Kidney epithelial cell (primary cell): ENCODE measurements at regions not wholly inside any gene's neighbourhood (a gene's known extent, or its start where the extent isn't known, plus 50 kb on each side); places are given as distances from the start of the nearest gene placed in this dataset.

Source experiments
- DNase-seq: peaks from one replicate; pipeline ENCODE4 v3.0.0-alpha.2; 2010; ENCODE audit warnings: low read depth
- H3K27me3 ChIP-seq: 2 replicates; pipeline ENCODE4 v1.6.0; 2011; ENCODE audit warnings: low read length; ENCODE audit not compliant: control insufficient read depth, insufficient read depth
- H3K36me3 ChIP-seq: 2 replicates; pipeline ENCODE4 v1.5.1; 2011; ENCODE audit warnings: low read length; ENCODE audit not compliant: control insufficient read depth, insufficient read depth
- H3K4me3 ChIP-seq: 2 replicates; pipeline ENCODE4 v1.5.1; 2011; ENCODE audit warnings: low read depth, mild to moderate bottlenecking, control low read depth, low read length
- TF ChIP-seq, protein P1 (sequence below): IDR thresholded peaks from 2 replicates; pipeline ENCODE4 v1.5.1; 2011; ENCODE audit warnings: mild to moderate bottlenecking, moderate library complexity, low read length, control low read depth, inconsistent platforms; ENCODE audit not compliant: insufficient read depth, poor library complexity, severe bottlenecking

DNA sequence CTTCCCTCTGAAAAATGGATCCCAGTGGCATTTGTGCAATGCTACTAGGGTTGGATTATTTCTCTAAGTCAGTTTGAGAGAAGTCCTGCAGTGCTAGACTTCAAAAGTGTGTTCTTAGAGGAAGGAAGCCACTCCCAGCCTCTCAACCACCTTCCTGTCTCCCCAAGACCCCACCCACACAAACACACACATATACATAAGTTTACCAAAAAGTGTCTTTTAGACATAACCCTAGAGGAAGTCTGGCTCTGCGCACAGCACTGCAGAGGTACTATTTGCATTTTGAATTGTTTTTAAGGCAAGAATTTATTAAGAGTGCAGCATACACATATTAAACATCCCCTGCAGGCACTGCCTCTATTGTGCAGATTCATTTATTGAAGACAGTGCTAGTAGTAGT lies 127.3 kb downstream of the HHIPL2 start:
- DNase-seq, result no peak
- H3K4me3 ChIP-seq, result no peak overlapping the region

DNA sequence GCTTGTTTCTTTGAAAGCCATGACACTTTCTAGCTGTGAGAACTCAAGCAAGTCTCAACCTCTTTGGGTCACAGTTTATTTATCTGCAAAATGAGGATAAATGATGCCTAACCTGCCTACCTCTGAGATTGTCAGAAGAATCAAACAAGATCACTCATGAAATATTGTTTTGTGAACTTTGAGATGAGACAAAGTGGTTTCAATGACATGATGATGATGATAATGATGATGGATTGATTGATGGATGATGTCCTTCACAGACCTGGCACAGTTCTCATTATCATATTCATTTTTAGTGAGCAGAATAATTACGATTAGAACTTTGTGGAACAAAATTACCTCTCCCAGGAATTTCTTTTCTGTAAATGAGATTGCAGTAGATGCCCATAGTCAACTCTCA lies 129.2 kb downstream of the HHIPL2 start:
- Histone ChIP-seq H3K4me3 (no peak overlapping the region), H3K36me3 (no peaks in the 10 kb centered on the region), H3K27me3 (no peaks in the 10 kb centered on the region)
- TF ChIP-seq, protein P1, sequence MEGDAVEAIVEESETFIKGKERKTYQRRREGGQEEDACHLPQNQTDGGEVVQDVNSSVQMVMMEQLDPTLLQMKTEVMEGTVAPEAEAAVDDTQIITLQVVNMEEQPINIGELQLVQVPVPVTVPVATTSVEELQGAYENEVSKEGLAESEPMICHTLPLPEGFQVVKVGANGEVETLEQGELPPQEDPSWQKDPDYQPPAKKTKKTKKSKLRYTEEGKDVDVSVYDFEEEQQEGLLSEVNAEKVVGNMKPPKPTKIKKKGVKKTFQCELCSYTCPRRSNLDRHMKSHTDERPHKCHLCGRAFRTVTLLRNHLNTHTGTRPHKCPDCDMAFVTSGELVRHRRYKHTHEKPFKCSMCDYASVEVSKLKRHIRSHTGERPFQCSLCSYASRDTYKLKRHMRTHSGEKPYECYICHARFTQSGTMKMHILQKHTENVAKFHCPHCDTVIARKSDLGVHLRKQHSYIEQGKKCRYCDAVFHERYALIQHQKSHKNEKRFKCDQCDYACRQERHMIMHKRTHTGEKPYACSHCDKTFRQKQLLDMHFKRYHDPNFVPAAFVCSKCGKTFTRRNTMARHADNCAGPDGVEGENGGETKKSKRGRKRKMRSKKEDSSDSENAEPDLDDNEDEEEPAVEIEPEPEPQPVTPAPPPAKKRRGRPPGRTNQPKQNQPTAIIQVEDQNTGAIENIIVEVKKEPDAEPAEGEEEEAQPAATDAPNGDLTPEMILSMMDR, result no peak
- no peak for DNase-seq

More for the DNA sequence above, 127.3 kb downstream of the HHIPL2 start:
- TF ChIP-seq, protein P1, result no peak
- H3K36me3 ChIP-seq, result no peaks in the 10 kb centered on the region
- H3K27me3 ChIP-seq, result no peaks in the 10 kb centered on the region

- Histone ChIP-seq H3K36me3 (no peaks in the 10 kb centered on the region), H3K27me3 (no peaks in the 10 kb centered on the region), H3K4me3 (no peak overlapping the region)
- DNase-seq, result no peak
- TF ChIP-seq, protein P1, result no peak
Observed at GRCh38 chr1:222417264-222417663, 130.6 kb downstream of the HHIPL2 start.

- DNase-seq, result no peak
- Histone ChIP-seq H3K27me3 (no peaks in the 10 kb centered on the region), H3K4me3 (no peak overlapping the region), H3K36me3 (no peaks in the 10 kb centered on the region)
- TF ChIP-seq, protein P1, result no peak
Observed at GRCh38 chr1:222416001-222416791, 131.7 kb downstream of the HHIPL2 start.

DNA sequence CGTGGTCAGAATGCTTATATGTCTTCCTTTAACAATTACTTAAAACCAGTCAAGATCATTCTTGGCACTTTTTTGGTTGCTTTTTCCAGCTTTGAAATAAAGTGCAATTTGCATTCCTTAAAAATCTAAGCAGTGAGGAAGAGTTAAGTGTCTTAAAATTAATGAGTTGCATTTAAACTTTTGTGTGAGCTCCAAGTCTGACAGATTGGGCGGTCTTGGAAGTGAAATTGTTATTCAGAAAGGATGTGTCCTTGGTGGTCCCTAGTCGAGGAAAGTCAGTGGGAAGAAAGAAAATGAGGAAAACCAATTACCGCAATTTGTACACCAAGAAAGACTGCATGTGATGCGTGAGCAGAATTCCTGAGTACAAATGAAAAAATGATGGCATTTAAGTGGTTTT lies 132.5 kb downstream of the HHIPL2 start:
- Histone ChIP-seq H3K4me3 (no peak overlapping the region), H3K36me3 (no peaks in the 10 kb centered on the region), H3K27me3 (no peaks in the 10 kb centered on the region)
- DNase-seq, result no peak
- TF ChIP-seq, protein P1, result no peak

GRCh38 chr1:222413991-222414549 lies 133.8 kb downstream of the HHIPL2 start:
- TF ChIP-seq, protein P1, result no peak
- H3K36me3 ChIP-seq, result no peaks in the 10 kb centered on the region
- no peaks in the 10 kb centered on the region for H3K27me3 ChIP-seq
- no peak overlapping the region for H3K4me3 ChIP-seq
- no peak for DNase-seq
